H7 (cell line): ENCODE measurements at regions not wholly inside any gene's neighbourhood (a gene's known extent, or its start where the extent isn't known, plus 50 kb on each side); places are given as distances from the start of the nearest gene placed in this dataset.
"Not testable (repeated sequence)": the region's sequence is repeated elsewhere in the genome, so short reads cannot be mapped to it uniquely, and the experiment has no call there.

Experiments used
- DNase-seq: peaks from one replicate; pipeline ENCODE4 v3.0.0; 2012
- H3K27me3 ChIP-seq: 2 replicates; pipeline ENCODE4 v1.6.0; 2011; ENCODE audit warnings: mild to moderate bottlenecking, low read length; ENCODE audit not compliant: control insufficient read depth, insufficient read depth
- H3K36me3 ChIP-seq: replicated peaks from 2 replicates; pipeline ENCODE4 v1.5.1; 2011; ENCODE audit warnings: low read length; ENCODE audit not compliant: control insufficient read depth, insufficient read depth
- H3K4me3 ChIP-seq: 2 replicates; pipeline ENCODE4 v1.5.1; 2011; ENCODE audit warnings: low read depth, mild to moderate bottlenecking, control low read depth, low read length, moderate library complexity; ENCODE audit not compliant: insufficient read depth

DNA sequence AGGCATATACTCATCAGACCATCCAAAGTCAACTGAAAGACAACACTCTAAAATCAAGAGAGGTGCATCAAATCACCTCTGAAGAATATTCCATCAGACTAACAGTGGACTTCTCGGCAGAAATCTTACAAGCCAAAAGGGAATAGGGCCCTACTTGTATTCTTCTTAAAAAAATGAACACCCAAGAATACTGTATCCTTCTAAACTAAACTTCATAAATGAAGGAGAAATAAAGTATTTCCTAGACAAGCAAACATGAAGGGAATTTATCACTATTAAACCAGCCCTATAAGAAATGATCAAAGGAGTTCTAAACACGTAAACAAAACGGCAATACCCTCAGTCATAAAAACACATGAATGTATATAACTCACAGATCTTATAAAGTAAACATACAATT lies 141.2 kb downstream of the CXXC4 start:
- Histone ChIP-seq H3K36me3 (no peaks in the 10 kb centered on the region), H3K4me3 (no peak overlapping the region), H3K27me3 (no peaks in the 10 kb centered on the region)
- DNase-seq: no peak

DNA sequence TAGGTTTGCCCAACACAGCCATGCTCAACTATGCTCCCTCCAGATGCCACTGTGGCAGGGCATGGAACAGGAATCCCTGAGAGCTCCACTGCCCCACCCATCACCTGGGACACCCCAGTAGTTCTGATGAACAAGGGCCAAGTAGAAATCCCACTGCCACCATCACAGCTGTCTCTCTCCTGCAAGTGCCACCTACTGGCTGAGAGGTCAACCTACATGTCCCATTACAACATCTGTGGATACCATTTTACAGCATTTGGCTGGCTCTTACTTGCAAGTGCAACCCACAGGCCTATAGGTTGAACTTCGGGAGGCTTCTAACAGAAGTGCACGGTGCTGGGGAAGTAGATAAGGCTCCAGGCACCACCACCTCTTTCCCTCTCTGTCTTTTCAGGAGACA lies 142.5 kb downstream of the CXXC4 start:
- peak; percentile 26 for DNase-seq
- H3K36me3 ChIP-seq: no peaks in the 10 kb centered on the region
- H3K27me3 ChIP-seq: no peaks in the 10 kb centered on the region
- no peak overlapping the region for H3K4me3 ChIP-seq

DNA sequence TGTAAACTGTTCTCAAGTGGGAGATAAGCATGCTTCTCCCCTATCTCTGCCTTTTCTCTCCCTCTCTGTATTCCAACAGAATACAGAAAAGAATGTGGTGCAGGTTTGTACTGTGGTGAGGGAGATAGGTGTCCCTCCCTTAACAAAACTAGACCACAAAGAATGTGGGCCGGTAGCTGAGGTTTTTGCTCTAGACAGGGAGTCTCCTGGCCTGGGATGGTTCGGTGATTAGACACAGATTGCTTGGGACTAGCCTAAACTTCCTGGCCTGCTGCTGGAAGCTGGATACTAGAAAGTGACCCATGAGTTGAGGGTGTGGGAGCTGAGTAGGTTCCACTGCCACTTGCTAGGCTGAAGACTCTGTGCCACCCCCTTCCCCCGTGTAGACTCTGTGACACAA lies 143.0 kb downstream of the CXXC4 start:
- Histone ChIP-seq H3K36me3 (no peaks in the 10 kb centered on the region), H3K27me3 (no peaks in the 10 kb centered on the region), H3K4me3 (no peak overlapping the region)
- DNase-seq: no peak

DNA sequence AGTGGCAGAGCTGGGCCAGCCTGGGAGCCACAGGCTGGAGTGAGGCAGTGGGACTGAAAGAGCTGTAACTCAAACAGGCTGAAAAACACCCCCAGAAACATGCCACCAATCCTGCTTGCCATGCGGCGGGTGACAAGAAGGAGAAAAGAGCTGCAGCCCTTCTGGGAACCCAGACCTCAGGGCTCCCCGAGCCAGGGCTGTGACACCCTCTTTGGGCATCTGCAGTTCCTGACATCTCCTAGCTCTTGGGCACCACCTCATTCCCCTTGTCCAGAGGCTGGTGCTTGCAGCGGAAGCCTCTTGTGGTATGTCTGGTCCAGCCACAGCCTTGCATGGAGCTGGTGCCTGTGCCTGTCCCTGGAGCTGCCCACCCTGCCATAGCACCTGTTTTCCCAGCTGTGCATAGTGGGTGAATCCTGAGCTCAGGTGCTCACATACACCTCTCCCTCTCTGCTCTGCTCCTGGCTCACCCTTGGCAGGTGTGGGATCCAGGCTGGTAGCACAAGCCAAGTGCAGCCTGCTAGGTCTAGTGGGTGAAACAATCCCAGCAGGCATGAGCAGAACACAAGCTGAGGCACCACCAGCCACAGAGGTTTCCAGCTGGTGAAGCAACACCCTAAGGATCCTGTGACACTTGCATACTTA lies 149.0 kb downstream of the CXXC4 start:
- DNase-seq: no peak
- no peaks in the 10 kb centered on the region for H3K27me3 ChIP-seq
- H3K4me3 ChIP-seq: no peak overlapping the region
- H3K36me3 ChIP-seq: no peaks in the 10 kb centered on the region

DNA sequence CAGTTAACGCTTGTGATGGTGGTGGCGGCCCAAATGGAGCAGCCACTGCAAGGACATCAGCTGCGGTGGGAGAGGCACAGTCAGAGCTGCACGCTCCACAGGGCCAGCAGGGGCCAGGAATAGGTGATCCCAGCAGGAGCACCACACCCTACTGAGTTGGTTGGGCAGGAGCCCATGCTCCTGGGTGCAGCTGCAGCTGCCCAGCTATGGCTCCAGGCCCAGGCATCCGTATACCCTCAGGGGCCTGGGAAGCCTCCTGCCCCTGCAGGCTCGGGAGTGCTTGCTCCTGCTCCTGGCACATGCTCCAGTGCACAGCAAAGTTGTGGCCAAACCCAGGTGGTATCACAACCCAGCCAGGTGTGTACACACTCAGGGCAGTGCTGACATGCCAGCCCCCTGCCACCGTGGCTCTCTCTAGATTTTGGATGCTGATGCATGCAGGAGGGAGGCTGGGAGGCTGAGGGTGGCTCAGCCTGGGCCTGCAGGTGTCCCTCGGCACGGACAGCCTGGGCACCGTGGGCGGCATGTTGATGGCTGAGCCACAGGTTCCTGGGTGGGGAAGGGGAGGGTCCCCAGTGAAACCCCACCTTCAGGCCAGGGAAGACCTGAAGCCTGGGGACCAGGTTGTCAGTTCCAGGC lies 150.2 kb downstream of the CXXC4 start:
- no peak for DNase-seq
- no peaks in the 10 kb centered on the region for H3K36me3 ChIP-seq

DNA sequence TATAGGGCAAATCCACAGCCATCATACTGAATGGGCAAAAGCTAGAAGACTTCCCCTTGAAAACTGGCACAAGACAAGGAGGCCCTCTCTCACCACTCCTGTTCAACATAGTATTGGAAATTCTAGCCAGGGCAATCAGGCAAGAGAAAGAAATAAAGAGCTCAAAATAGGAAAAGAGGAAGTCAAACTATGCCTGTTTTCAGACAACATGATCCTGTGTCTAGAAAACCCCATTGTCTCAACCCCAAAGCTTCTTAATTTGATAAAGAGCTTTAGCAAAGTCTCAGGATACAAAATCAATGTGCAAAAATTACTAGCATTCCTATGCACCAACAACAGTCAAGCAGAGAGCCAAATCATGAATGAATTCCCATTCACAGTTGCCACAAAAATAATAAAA lies 160.3 kb downstream of the CXXC4 start:
- DNase-seq: no peak
- Histone ChIP-seq H3K4me3 (no peak overlapping the region), H3K27me3 (no peaks in the 10 kb centered on the region; the same call in 1 of the 2 replicates), H3K36me3 (no peaks in the 10 kb centered on the region)

More for the DNA sequence above, 150.2 kb downstream of the CXXC4 start:
- Histone ChIP-seq H3K27me3 (no peaks in the 10 kb centered on the region), H3K4me3 (no peak overlapping the region)

DNA sequence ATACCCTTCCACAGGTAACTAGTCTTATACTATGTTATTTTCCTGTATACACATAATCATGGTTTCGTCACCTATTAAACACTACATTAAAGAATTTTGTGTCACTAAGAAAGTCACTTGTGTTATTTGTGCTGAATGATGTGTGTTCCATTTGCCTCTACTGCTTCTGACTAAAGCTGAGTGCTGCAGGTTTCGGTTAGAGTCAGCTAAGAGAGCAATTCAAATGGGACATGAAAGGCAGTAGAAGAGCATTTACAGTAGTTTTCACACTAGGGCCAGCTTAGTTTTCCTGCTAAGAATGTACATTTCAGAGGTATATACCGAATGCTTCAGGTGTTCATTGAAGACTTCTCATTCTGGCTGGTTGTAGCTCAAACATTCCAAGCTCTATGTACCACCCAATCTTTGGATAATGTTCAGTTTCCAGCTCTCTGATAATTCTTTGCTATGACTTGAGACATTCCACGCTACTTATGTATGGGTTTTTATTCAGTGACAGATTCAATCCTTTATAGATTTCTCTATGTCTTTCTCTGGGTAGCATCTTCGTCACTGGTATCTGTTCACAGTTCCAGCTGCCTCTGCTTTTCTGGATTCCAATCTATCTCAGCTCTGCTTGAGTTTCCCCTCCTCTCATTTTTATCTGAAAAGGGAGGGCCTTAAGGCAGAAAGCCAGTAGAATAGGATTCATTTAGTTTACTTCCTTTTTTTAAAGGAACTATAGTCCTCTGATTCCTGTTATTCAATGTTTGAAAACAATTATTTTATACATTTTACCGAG lies 164.4 kb downstream of the CXXC4 start:
- H3K4me3 ChIP-seq: no peak overlapping the region
- no peak for DNase-seq
- H3K36me3 ChIP-seq: no peaks in the 10 kb centered on the region

DNA sequence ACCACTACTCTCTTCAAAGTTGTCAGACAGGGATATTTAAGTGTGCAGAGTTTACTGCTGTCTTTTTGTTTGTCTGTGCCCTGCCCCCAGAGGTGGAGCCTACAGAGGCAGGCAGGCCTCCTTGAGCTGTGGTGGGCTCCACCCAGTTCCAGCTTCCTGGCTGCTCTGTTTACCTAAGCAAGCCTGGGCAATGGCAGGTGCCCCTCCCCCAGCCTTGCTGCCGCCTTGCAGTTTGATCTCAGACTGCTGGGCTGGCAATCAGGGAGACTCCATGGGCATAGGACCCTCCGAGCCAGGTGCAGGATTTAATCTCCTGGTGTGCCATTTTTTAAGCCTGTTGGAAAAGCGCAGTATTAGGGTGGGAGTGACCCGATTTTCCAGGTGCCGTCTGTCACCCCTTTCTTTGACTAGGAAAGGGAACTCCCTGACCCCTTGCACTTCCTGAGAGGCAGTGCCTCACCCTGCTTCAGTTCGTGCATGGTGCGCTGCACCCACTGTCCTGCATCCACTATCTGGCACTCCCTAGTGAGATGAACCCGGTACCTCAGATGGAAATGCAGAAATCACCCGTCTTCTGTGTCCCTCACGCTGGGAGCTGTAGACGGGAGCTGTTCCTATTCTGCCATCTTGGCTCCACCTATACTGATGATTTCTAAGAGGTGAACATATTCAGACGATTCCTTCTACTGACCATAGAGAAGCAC lies 167.6 kb downstream of the CXXC4 start:
- not testable (repeated sequence) for H3K27me3 ChIP-seq, H3K4me3 ChIP-seq, H3K36me3 ChIP-seq, DNase-seq

More for the DNA sequence above, 164.4 kb downstream of the CXXC4 start:
- no peaks in the 10 kb centered on the region; the same call in 1 of the 2 replicates for H3K27me3 ChIP-seq

DNA sequence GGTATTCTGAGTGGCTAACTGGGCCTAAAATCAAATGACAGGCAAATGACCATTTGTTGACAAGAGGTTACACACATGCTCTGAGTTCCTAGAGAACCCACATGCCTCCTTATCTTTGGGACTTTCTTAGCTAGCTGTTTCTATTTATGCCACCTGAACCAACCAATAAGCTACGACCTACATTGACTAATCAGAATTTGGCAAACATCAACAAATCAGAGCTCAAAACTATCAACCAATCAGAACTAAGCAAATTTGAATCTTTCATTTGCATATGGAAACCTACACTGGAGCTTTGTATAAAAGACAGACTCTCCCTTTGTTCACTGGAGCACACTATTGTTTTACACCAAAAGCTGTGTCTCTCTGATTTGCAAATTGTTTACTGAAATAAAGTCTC lies 192.0 kb downstream of the CXXC4 start:
- no peak overlapping the region for H3K4me3 ChIP-seq
- H3K36me3 ChIP-seq: no peaks in the 10 kb centered on the region
- DNase-seq: no peak
- no peaks in the 10 kb centered on the region for H3K27me3 ChIP-seq

DNA sequence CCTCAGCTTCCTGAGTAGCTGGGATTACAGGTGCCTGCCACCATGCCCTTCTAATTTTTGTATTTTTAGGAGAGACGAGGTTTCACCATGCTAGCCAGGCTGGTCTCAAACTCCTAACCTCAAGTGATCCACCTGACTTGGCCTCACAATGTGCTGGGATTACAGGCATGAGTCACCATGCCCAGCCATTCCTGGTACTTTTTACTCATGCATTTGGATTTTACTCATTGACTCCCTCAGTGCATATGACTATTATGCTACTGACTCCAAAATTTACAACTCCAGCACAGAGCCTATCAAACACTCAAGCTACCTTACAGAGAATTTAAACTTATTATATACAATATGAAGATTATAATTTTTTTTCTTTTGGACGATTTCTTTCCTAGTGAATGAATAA lies 199.9 kb downstream of the CXXC4 start:
- Histone ChIP-seq H3K36me3 (no peaks in the 10 kb centered on the region), H3K4me3 (no peak overlapping the region), H3K27me3 (no peaks in the 10 kb centered on the region)
- DNase-seq: no peak

DNA sequence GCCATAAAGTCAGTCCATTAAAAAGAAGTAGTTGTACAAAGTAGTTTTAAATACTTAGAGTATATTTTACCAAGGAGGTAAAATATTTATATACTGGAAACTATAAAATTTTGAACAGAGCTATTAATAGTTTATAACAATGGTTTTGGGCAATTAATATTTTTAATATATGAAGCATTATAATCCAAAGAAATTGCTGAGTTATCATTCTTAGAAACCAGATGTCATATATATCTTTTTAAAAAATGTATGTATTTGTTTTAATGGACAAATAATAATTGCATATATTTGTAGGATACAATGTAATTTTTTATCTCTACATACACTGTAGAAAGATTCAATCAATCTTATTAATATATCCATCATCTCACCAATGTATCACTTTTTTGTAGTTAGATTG lies 207.8 kb downstream of the CXXC4 start:
- Histone ChIP-seq H3K36me3 (no peaks in the 10 kb centered on the region), H3K27me3 (no peaks in the 10 kb centered on the region), H3K4me3 (no peak overlapping the region)
- no peak for DNase-seq

DNA sequence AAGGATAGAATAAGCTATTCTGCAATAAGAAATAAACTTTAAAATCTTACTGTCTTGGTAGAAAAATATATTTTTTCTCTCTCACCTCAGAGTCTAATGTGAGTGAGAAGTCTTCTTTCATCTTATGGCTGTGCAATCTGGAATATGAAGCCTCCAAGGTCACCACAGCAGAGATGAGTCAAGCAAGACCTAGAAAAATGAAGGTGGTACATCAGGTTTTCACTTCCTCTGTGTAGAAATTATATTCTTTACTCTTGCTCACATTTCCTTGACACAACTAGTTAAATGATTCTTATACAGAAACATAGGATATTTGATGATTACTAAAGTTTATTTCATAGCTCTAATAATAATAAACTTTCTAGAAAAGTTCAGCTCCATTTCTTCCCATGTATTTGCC lies 211.4 kb downstream of the CXXC4 start:
- DNase-seq: no peak
- no peaks in the 10 kb centered on the region for H3K27me3 ChIP-seq
- no peaks in the 10 kb centered on the region for H3K36me3 ChIP-seq
- no peak overlapping the region for H3K4me3 ChIP-seq

DNA sequence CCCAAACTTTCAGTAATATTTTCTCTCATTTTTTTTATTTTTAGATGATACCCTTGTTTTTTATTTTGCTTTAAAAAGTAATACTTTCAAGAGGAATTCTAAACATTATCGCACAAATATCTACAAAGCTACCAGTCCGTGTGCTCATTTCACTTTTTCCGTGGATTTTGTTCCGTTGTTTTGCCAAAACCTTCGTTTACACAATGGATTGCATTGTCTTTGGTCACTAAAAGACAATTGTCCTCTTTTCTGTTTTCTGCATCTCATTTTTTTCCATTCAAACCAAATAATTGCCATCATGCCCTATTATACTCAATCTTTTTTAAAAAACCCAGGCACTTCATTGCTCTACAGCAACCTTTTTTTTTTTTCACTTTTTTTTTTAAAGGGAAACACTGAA lies 214.9 kb downstream of the CXXC4 start:
- H3K36me3 ChIP-seq: no peaks in the 10 kb centered on the region
- H3K4me3 ChIP-seq: no peak overlapping the region
- DNase-seq: no peak
- no peaks in the 10 kb centered on the region for H3K27me3 ChIP-seq

DNA sequence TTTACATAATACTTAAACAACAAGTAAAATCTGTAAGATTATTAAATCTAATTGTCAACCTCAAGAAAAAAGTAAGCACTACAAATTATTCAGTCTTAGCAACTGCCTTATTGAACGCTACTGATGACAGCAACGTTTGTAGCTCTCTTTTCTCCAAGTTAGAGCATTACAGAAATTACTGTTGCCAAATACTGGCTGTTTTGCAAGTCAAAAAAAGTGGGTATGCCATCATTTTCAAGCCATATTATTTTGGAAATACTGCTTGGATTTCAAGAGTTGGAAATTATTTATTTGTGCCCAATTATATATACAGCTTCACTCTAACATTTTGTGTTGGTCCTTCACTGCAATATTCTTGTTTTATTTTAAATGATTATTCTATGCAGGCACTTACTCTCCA lies 221.7 kb downstream of the CXXC4 start:
- H3K27me3 ChIP-seq: no peaks in the 10 kb centered on the region
- no peaks in the 10 kb centered on the region for H3K36me3 ChIP-seq
- no peak for DNase-seq
- H3K4me3 ChIP-seq: no peak overlapping the region

DNA sequence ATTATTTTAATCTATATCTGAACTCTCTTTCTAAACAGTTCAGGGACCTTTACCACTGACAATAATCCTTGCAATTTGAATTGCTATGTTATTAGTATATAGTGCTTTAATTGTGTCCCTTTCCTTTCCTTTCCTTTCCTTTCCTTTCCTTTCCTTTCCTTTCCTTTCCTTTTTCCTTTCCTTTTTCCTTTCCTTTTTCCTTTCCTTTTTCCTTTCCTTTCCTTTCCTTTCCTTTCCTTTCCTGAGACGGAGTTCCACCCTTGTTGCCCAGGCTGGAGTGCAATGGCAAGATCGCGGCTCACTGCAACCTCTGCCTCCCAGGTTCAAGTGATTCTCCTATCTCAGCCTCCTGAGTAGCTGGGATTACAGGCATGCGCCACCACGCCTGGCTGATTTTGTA lies 225.1 kb downstream of the CXXC4 start:
- DNase-seq, H3K27me3 ChIP-seq, H3K4me3 ChIP-seq, H3K36me3 ChIP-seq: not testable (repeated sequence)
